GM21381 (cell line): ENCODE measurements at regions not wholly inside any gene's neighbourhood (a gene's known extent, or its start where the extent isn't known, plus 50 kb on each side); places are given as distances from the start of the nearest gene placed in this dataset.

Source experiments
- ATAC-seq: cut with Tn5 transposase; IDR thresholded peaks from one replicate; pipeline ENCODE4 v1.9.1; 2021; ENCODE audit warnings: mild to moderate bottlenecking, moderate library complexity; ENCODE audit not compliant: unreplicated experiment

- ATAC-seq: no peak
Observed at GRCh38 chr3:187950671-187951070, 203.3 kb upstream of the LPP start.

DNA sequence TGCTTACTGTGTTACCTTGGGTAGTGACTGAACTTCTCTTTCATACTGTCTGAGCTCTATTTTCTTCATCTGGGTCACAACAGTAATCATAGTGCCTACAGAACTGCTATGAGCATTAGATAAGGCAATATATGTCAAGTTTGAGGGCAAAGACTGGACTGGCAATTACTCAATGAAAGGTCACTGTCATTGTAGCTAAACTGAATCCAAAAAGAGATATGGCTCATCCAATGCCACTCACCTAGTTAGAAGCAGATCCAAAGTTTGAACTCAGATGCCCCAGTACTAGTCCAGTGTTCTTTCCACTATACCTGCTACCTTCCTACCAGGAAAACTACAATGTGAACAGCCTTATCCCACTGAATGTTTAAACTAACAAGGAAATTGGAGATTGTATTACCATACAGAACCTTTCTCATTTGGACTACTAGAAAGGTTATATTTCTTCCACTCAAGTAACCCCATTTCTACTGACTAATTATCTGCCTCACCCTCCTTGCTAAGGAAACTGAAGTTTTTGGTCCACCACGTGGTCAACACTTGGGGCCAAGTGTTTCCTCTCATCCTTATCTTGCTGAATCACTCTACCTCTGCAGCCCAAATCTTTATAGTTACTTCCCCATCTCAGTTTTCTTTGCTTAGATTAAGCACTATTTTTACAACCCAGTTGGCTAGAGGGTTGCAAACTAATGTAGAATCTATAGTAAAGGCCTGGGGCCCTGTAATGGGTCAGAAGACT lies 202.3 kb upstream of the LPP start:
- no peak for ATAC-seq

GRCh38 chr3:187952849-187953248 lies 201.1 kb upstream of the LPP start:
- no peak for ATAC-seq

GRCh38 chr3:187954516-187954872 lies 199.5 kb upstream of the LPP start:
- ATAC-seq: no peak

GRCh38 chr3:187954873-187955586 lies 198.9 kb upstream of the LPP start:
- ATAC-seq: no peak

DNA sequence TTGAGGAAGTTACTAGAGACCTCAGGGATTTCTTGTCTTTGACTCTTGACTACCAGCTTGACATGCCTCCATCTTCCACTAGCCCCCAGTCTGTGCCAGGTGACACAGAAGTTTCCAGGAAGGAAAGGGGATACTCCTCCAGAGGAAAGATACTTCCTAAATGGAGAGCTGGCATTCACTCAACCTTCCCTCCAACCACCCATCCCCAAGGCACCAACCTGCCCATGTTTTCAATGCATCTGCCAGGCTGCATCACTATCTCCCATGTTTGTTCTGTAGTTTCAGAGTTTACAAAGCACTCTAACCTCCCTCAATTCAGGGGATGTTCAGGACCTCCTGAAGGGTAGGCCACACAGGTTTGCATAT lies 198.4 kb upstream of the LPP start:
- no peak for ATAC-seq

GRCh38 chr3:187957165-187957581 lies 196.8 kb upstream of the LPP start:
- no peak for ATAC-seq

DNA sequence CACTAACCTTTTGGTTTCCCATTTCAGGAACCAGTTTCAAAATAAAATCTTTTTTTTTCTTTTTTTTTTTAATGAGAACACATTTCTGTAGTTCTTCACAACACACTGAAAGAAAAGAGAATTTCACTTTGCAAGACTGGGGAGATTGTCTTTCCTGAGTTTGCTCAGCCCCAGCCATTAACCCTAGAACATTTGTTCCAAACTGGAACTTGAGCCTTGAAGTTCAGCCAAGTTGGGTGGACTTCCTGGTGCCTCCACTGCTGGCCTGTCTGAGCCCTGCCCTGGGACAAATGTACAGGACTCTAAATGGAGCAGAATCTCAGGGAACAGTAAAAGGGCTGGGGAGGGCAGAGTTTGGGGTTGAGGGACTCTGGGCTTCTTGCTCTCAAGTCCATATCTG lies 196.4 kb upstream of the LPP start:
- no peak for ATAC-seq

DNA sequence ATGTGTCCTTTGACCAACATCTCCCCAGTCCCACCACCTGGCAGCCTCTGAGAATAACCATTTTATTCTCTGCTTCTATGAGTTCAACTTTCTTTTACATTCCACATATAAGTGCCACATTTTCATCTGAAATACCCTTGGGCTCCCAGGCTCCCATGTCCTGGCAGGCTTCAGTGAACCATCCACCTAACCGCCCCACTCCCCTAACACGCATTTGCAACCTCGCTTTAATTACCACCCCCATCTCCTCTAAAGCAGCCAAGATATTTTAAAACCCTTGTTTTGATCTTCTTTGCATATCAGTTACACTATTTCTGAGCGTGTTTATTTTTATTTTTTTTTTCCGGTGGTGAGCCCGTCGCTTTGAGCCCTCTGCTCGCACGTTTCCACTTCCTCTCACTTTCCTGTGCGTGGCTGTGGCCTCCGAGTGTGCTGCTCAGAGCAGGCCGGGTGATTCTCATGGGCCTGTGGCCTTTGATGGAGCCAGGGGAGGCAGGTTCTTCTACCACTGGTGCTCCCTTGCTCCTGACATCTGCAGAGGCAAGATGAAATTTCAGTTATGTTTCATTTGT lies 195.4 kb upstream of the LPP start:
- ATAC-seq: no peak

DNA sequence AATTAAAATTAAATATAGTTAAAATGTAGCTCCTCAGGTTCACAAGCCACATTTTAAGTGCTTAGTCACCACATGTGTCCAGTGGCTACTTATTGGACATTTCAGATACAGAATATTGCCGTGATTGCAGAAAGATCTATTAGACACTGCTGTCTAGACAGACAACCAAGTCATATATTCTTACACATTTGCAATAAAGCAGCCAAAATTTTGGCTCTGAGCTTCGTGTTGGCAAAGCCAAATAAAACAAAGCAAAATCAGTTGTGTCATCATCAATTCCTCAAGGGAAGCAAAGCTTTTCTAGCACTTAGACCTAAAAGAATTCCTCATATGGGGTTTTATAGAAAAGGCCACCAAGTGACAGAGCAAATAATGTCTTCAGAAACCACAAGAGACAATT lies 193.1 kb upstream of the LPP start:
- ATAC-seq: no peak

DNA sequence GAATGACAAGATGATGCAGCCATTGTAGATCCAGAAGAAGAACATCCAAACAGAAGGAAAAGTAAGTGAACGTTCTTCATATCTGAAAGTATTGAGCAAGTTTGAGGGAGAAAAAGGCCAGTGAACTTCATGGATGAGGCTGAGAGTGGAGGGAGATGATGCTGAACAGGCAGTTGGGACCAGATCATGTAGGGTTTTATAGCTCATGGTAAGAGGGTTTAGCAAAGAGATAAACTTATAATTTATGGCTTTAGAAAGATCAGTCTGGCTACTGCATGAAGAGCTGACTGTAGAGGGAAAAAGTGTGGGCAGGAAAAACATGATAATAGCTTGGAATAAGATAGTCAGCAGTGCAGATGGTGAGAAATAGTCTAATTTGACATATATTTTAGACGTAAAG lies 192.6 kb upstream of the LPP start:
- ATAC-seq: no peak

DNA sequence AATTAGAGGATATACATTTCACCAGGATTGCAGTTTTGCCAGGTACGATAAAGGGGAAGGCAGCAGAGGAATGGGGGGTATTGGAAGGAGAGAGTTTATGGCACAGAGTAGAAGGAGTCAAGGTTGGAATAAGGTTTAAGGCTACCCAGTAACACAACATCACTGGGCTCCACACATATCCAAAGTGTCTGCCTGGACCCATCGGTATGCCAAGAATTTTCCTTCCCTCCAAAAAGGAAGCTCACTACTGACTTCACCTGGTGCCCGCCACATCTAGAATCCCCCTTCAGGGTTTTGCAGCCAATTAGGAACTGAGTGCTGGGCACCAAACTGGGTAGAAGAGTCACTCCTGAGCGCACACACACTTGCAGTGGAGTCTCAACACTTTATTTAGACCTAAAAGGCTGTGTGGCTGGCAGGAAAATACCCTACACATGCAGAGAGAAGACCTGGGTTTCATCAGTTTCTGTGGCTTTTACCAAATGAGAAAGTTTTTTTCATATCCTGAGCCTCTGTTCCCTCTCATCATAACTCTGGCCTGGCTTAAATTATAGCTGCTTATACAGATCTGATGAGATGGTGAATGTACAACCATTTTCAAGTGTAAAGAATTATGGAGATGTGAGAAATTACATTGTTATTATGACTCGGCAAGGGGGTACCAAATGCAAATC lies 190.8 kb upstream of the LPP start:
- no peak for ATAC-seq

GRCh38 chr3:187963677-187964385 lies 190.1 kb upstream of the LPP start:
- ATAC-seq: no peak

DNA sequence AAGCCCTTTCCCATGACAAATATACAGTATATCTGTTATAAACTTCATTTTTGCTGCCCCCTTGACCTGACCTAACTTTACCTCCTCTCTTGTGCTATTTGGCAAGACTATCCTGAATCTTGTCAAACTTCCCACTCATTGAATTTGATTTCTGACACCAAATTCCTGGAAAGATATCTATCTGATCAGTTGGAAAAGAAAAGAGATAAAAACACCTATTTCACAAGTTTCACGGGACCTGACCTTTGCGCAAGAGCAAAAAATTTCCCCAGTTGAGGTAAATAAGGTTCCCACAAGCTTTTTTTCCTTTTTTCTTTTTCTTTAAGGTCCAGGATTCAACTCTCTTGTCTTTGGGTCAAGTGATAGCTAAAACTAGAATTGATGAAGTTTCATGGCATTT lies 189.2 kb upstream of the LPP start:
- no peak for ATAC-seq

DNA sequence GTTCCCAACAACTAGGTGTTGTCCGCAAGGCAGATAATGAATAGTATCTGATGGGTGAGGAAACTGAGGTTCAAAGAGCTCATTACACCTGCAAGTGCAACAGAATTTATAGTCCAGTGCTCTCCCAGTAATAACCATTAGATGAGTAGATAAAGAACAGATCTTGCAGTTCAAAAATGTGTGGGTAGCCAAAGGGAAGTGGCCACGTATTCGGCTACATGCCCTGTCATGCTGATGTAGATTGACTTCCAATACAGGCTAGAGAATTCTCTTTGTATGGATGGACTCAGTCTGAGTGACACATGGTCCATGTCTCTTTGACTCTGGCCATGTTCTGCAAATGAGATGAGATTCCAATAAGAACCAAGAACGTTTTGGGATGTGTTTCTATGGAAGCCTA lies 187.9 kb upstream of the LPP start:
- no peak for ATAC-seq

DNA sequence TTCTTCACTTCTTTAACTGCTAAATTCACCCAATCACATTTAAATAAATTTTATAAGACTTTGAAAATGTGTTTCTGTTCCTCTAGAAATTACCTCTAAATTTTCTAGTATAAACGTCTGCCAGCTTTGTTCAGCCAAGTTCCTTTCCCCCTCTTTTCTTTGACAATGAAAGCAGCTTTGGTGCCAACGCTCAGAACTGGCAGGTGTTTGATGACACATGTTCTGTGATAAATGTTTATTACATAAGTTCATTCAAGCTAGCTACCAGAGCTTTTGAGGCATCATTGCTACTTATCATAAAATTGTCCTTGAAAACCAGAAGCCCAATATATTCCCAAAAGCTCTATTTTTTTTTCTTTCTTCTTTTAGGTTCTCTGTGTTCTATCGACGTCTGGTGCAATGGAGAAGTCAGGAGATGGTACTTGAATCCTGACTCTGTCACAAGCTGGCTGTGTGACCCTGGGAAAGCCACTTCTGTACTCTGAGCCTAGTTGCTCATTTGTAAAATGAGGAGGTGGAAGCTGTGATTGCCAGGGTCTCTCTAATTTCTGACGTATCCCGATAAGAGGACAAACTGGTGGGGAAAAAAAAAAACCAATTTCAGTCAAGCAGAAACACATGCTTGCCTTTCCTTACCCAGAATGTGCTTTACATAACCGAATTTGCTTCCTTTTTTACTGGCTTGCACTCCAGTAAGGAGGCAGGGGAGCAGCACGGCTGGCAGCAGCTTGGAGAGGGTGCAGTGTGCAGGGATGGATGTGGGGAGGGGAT lies 187.1 kb upstream of the LPP start:
- ATAC-seq: no peak

- no peak for ATAC-seq
Observed at GRCh38 chr3:187967993-187968392, 186.0 kb upstream of the LPP start.

GRCh38 chr3:187968883-187969580 lies 184.9 kb upstream of the LPP start:
- ATAC-seq: no peak

- ATAC-seq: no peak
Observed at GRCh38 chr3:187969581-187969950, 184.4 kb upstream of the LPP start.

- no peak for ATAC-seq
Observed at GRCh38 chr3:187970106-187970505, 183.9 kb upstream of the LPP start.
